Type B pancreatic cell (in vitro differentiated cells): ENCODE measurements at regions not wholly inside any gene's neighbourhood (a gene's known extent, or its start where the extent isn't known, plus 50 kb on each side); places are given as distances from the start of the nearest gene placed in this dataset.

Experiments used
- DNase-seq: peaks from one replicate; pipeline ENCODE4 v3.0.0; 2021; ENCODE audit warnings: mixed read lengths; ENCODE audit not compliant: unreplicated experiment; ENCODE audit errors: extremely low spot score
- H3K27ac Mint-ChIP-seq: 2 replicates; pipeline ENCODE4 v1.8.0; 2021; ENCODE audit warnings: mild to moderate bottlenecking, mixed read lengths
- H3K27me3 Mint-ChIP-seq: 2 replicates; pipeline ENCODE4 v1.8.0; 2021; ENCODE audit warnings: mixed read lengths
- H3K36me3 Mint-ChIP-seq: 2 replicates; pipeline ENCODE4 v1.8.0; 2021; ENCODE audit warnings: mixed read lengths
- H3K4me1 Mint-ChIP-seq: one replicate; pipeline ENCODE4 v1.8.0; 2021; ENCODE audit warnings: mixed read lengths; ENCODE audit not compliant: unreplicated experiment
- H3K4me3 Mint-ChIP-seq: 2 replicates; pipeline ENCODE4 v1.8.0; 2021; ENCODE audit warnings: mild to moderate bottlenecking, mixed read lengths
- H3K9me3 Mint-ChIP-seq: 2 replicates; pipeline ENCODE4 v1.8.0; 2021; ENCODE audit warnings: mixed read lengths
- CTCF ChIP-seq: fragments of 200-600 bp; sonication (generic); conservative IDR thresholded peaks from 2 replicates; pipeline ENCODE4 v1.5.0; 2021; ENCODE audit warnings: antibody characterized with exemption, mild to moderate bottlenecking

GRCh38 chr7:340979-341694, 51.2 kb downstream of the FOXL3 start:
- Mint-ChIP-seq H3K4me3 (no peak overlapping the region), H3K9me3 (no peaks in the 10 kb centered on the region), H3K27me3 (peaks cover 4% of the 10 kb centered on the region), H3K4me1 (peaks cover 44% of the 10 kb centered on the region), H3K36me3 (no peaks in the 10 kb centered on the region), H3K27ac (no peak overlapping the region)
- no peak for TF ChIP-seq CTCF
- no peak for DNase-seq

- Mint-ChIP-seq H3K36me3 (no peaks in the 10 kb centered on the region), H3K27me3 (peaks cover 4% of the 10 kb centered on the region), H3K4me3 (peak overlapping the region; percentile 16), H3K4me1 (peaks cover 44% of the 10 kb centered on the region), H3K9me3 (no peaks in the 10 kb centered on the region), H3K27ac (peak overlapping the region; percentile 87)
- no peak for TF ChIP-seq CTCF
- no peak for DNase-seq
These were observed 52.1 kb downstream of the FOXL3 start for GRCh38 chr7:341841-342638.

- Mint-ChIP-seq H3K36me3 (no peaks in the 10 kb centered on the region), H3K27me3 (peaks cover 4% of the 10 kb centered on the region), H3K4me1 (peaks cover 39% of the 10 kb centered on the region), H3K27ac (peak overlapping the region; percentile 87), H3K4me3 (peak overlapping the region; percentile 16), H3K9me3 (no peaks in the 10 kb centered on the region)
- DNase-seq, result no peak
- TF ChIP-seq CTCF, result no peak
These were observed 52.8 kb downstream of the FOXL3 start for GRCh38 chr7:342681-343216.

- H3K4me1 Mint-ChIP-seq, result peaks cover 35% of the 10 kb centered on the region
- H3K27ac Mint-ChIP-seq, result peak overlapping the region; percentile 87
- DNase-seq, result no peak
- TF ChIP-seq CTCF, result no peak
- no peaks in the 10 kb centered on the region for H3K36me3 Mint-ChIP-seq
- H3K4me3 Mint-ChIP-seq, result no peak overlapping the region
- no peaks in the 10 kb centered on the region for H3K9me3 Mint-ChIP-seq
- peaks cover 4% of the 10 kb centered on the region for H3K27me3 Mint-ChIP-seq
These were observed 53.4 kb downstream of the FOXL3 start for GRCh38 chr7:343227-343822.

GRCh38 chr7:343864-344607, 54.1 kb downstream of the FOXL3 start:
- peaks cover 35% of the 10 kb centered on the region for H3K4me1 Mint-ChIP-seq
- H3K4me3 Mint-ChIP-seq, result no peak overlapping the region
- peaks cover 4% of the 10 kb centered on the region for H3K27me3 Mint-ChIP-seq
- no peak for DNase-seq
- H3K36me3 Mint-ChIP-seq, result no peaks in the 10 kb centered on the region
- H3K27ac Mint-ChIP-seq, result peak overlapping the region; percentile 87
- H3K9me3 Mint-ChIP-seq, result no peaks in the 10 kb centered on the region
- no peak for TF ChIP-seq CTCF
